H9 (cell line): ENCODE measurements at regions not wholly inside any gene's neighbourhood (a gene's known extent, or its start where the extent isn't known, plus 50 kb on each side); places are given as distances from the start of the nearest gene placed in this dataset.

Source experiments
- DNase-seq: peaks from one replicate; pipeline ENCODE4 v3.0.0-alpha.2; 2017
- H2AFZ ChIP-seq: one replicate; pipeline ENCODE4 v1.6.1; 2013; ENCODE audit warnings: mild to moderate bottlenecking, low read length, control low read depth, moderate library complexity
- H2AK5ac ChIP-seq: 2 replicates; pipeline ENCODE4 v1.6.1; 2013; ENCODE audit warnings: low read length, control low read depth, mixed read lengths; ENCODE audit not compliant: insufficient read length
- H2BK120ac ChIP-seq: one replicate; pipeline ENCODE4 v1.6.1; 2013; ENCODE audit warnings: low read depth, mild to moderate bottlenecking, low read length, control low read depth, inconsistent platforms; ENCODE audit not compliant: poor library complexity, severe bottlenecking
- H2BK12ac ChIP-seq: 2 replicates; pipeline ENCODE4 v1.6.1; 2013; ENCODE audit warnings: low read length, control low read depth, mixed read lengths, low read depth; ENCODE audit not compliant: insufficient read length
- H2BK15ac ChIP-seq: 2 replicates; pipeline ENCODE4 v1.6.1; 2013; ENCODE audit warnings: low read depth, low read length, control low read depth
- H2BK20ac ChIP-seq: one replicate; pipeline ENCODE4 v1.6.1; 2013; ENCODE audit warnings: low read depth, mild to moderate bottlenecking, low read length, control low read depth, inconsistent platforms; ENCODE audit not compliant: poor library complexity, severe bottlenecking
- H2BK5ac ChIP-seq: 2 replicates; pipeline ENCODE4 v1.6.1; 2013; ENCODE audit warnings: low read length, control low read depth, mixed read lengths; ENCODE audit not compliant: insufficient read length
- H3K14ac ChIP-seq: 2 replicates; pipeline ENCODE4 v1.6.1; 2013; ENCODE audit warnings: low read length, control low read depth; ENCODE audit not compliant: insufficient read depth
- H3K18ac ChIP-seq: 2 replicates; pipeline ENCODE4 v1.6.1; 2013; ENCODE audit warnings: low read depth, mild to moderate bottlenecking, mixed read lengths, low read length, control low read depth; ENCODE audit not compliant: insufficient read length
- H3K23ac ChIP-seq: 2 replicates; pipeline ENCODE4 v1.6.1; 2013; ENCODE audit warnings: low read length, control low read depth, mixed read lengths, low read depth; ENCODE audit not compliant: insufficient read length
- H3K23me2 ChIP-seq: 2 replicates; pipeline ENCODE4 v1.6.1; 2013; ENCODE audit warnings: low read depth, mild to moderate bottlenecking, mixed read lengths, low read length, control low read depth; ENCODE audit not compliant: insufficient read length, poor library complexity, severe bottlenecking
- H3K27ac ChIP-seq: 2 replicates; pipeline ENCODE4 v1.5.1; 2013; ENCODE audit warnings: low read length, control low read depth, mixed read lengths, low read depth; ENCODE audit not compliant: insufficient read length
- H3K27me3 ChIP-seq: 2 replicates; pipeline ENCODE4 v1.6.1; 2013; ENCODE audit warnings: low read length, control low read depth, inconsistent platforms; ENCODE audit not compliant: insufficient read depth
- H3K4ac ChIP-seq: 2 replicates; pipeline ENCODE4 v1.6.1; 2013; ENCODE audit warnings: low read depth, mild to moderate bottlenecking, control low read depth, inconsistent platforms, low read length, moderate library complexity
- H3K4me1 ChIP-seq: 2 replicates; pipeline ENCODE4 v1.6.1; 2013; ENCODE audit warnings: low read length, control low read depth, inconsistent platforms; ENCODE audit not compliant: insufficient read depth
- H3K4me2 ChIP-seq: 2 replicates; pipeline ENCODE4 v1.6.1; 2013; ENCODE audit warnings: low read length, control low read depth, mixed read lengths; ENCODE audit not compliant: insufficient read length, insufficient read depth
- H3K56ac ChIP-seq: 2 replicates; pipeline ENCODE4 v1.6.1; 2013; ENCODE audit warnings: low read depth, mild to moderate bottlenecking, mixed read lengths, low read length, control low read depth; ENCODE audit not compliant: insufficient read length
- H3K79me1 ChIP-seq: 2 replicates; pipeline ENCODE4 v1.6.1; 2013; ENCODE audit warnings: low read depth, mild to moderate bottlenecking, moderate library complexity, low read length, control low read depth, inconsistent platforms; ENCODE audit not compliant: insufficient read depth, poor library complexity, severe bottlenecking
- H3K79me2 ChIP-seq: 2 replicates; pipeline ENCODE4 v1.6.1; 2013; ENCODE audit warnings: low read length, control low read depth, inconsistent platforms; ENCODE audit not compliant: insufficient read depth
- H3K9ac ChIP-seq: 2 replicates; pipeline ENCODE4 v1.6.1; 2013; ENCODE audit warnings: low read length, control low read depth, mixed read lengths; ENCODE audit not compliant: insufficient read length; ENCODE audit errors: extremely low read depth
- H3K9me3 ChIP-seq: one replicate; pipeline ENCODE4 v1.6.1; 2013; ENCODE audit warnings: low read depth, low read length, inconsistent platforms; ENCODE audit not compliant: control insufficient read depth
- H3T11ph ChIP-seq: one replicate; pipeline ENCODE4 v1.6.1; 2013; ENCODE audit warnings: mild to moderate bottlenecking, low read length, control low read depth, inconsistent platforms
- H4K20me1 ChIP-seq: one replicate; pipeline ENCODE4 v1.6.1; 2013; ENCODE audit not compliant: control insufficient read depth, insufficient read length, insufficient read depth
- H4K5ac ChIP-seq: 2 replicates; pipeline ENCODE4 v1.6.1; 2013; ENCODE audit warnings: low read depth, mild to moderate bottlenecking, mixed read lengths, low read length, control low read depth; ENCODE audit not compliant: insufficient read length
- H4K8ac ChIP-seq: replicated peaks from 2 replicates; pipeline ENCODE4 v1.6.1; 2013; ENCODE audit warnings: low read length, control low read depth, mixed read lengths, low read depth; ENCODE audit not compliant: insufficient read length
- H4K91ac ChIP-seq: 2 replicates; pipeline ENCODE4 v1.6.1; 2013; ENCODE audit warnings: low read depth, mild to moderate bottlenecking, moderate library complexity, mixed read lengths, low read length, control low read depth; ENCODE audit not compliant: insufficient read length
- H3K27ac Mint-ChIP-seq, 3 experiments: 2 replicates in 2 of 3; 3 replicates in 1 of 3; pipeline ENCODE4 v1.8.0; 2020 to 2021; ENCODE audit warnings: mixed read lengths in 3 of 3, mild to moderate bottlenecking in 1 of 3, moderate library complexity in 1 of 3
- H3K27me3 Mint-ChIP-seq: 2 replicates; pipeline ENCODE4 v1.8.0; 2021; ENCODE audit warnings: low read depth, mild to moderate bottlenecking, moderate library complexity, mixed read lengths
- H3K36me3 Mint-ChIP-seq, 3 experiments: 2 replicates in 2 of 3; 3 replicates in 1 of 3; pipeline ENCODE4 v1.8.0; 2020 to 2021; ENCODE audit warnings: low read depth in 3 of 3, mixed read lengths in 3 of 3; ENCODE audit not compliant: insufficient read depth in 1 of 3
- H3K4me1 Mint-ChIP-seq, 2 experiments: 2 replicates each; pipeline ENCODE4 v1.8.0; 2020; ENCODE audit warnings: mixed read lengths in 2 of 2
- H3K4me3 Mint-ChIP-seq, 2 experiments: 2 replicates in 1 of 2; 3 replicates in 1 of 2; pipeline ENCODE4 v1.8.0; 2020 to 2021; ENCODE audit warnings: mild to moderate bottlenecking in 2 of 2, mixed read lengths in 2 of 2, moderate library complexity in 1 of 2
- H3K9me3 Mint-ChIP-seq, 2 experiments: 2 replicates in 1 of 2; 3 replicates in 1 of 2; pipeline ENCODE4 v1.8.0; 2020; ENCODE audit warnings: mild to moderate bottlenecking in 2 of 2, mixed read lengths in 2 of 2, moderate library complexity in 1 of 2
- CTCF ChIP-seq: fragments of 200-600 bp; sonication (generic); conservative IDR thresholded peaks from 3 replicates; pipeline ENCODE4 v1.8.0; 2021; ENCODE audit warnings: antibody characterized with exemption, mild to moderate bottlenecking
- WGBS: extraction: QIAGEN DNeasy Blood & Tissue Kit; methylation state at CpG from one replicate; pipeline ENCODE4 v1.1.7; 2013; ENCODE audit warnings: missing lambda C conversion rate, low lambda C conversion rate, mixed read lengths; ENCODE audit not compliant: insufficient read length; ENCODE audit errors: extremely low coverage; 5-methylcytosine and 5-hydroxymethylcytosine counted together

GRCh38 chr16:48687421-48688038 lies 77.5 kb upstream of the N4BP1 start:
- no peak overlapping the region; a peak in 1 of 7 replicates for H3K27ac Mint-ChIP-seq
- Histone ChIP-seq H3K18ac (no peak overlapping the region), H3K27me3 (no peaks in the 10 kb centered on the region), H3K56ac (no peak overlapping the region), H3K4me1 (no peaks in the 10 kb centered on the region), H3K4ac (no peak overlapping the region), H3K4me2 (no peak overlapping the region), H3K27ac (no peak overlapping the region), H2BK120ac (no peak overlapping the region), H3K79me1 (no peaks in the 10 kb centered on the region), H3T11ph (no peak overlapping the region), H2BK15ac (no peak overlapping the region), H2BK20ac (no peak overlapping the region), H4K91ac (no peak overlapping the region), H3K79me2 (no peaks in the 10 kb centered on the region), H2BK5ac (no peak overlapping the region), H3K9ac (no peak overlapping the region), H2BK12ac (no peak overlapping the region), H3K23me2 (no peaks in the 10 kb centered on the region), H3K14ac (no peak overlapping the region), H3K23ac (no peak overlapping the region), H2AK5ac (no peak overlapping the region), H2AFZ (no peak overlapping the region), H4K8ac (no peak overlapping the region), H4K20me1 (no peaks in the 10 kb centered on the region), H4K5ac (no peak overlapping the region), H3K9me3 (no peaks in the 10 kb centered on the region)
- peaks cover 4% of the 10 kb centered on the region for H3K27me3 Mint-ChIP-seq
- H3K4me1 Mint-ChIP-seq: peaks cover 16% of the 10 kb centered on the region in 2 experiments
- no CpG with 5 or more reads among the region's 9 CpGs for WGBS
- H3K36me3 Mint-ChIP-seq: no peaks in the 10 kb centered on the region
- DNase-seq: peak; percentile 66
- H3K4me3 Mint-ChIP-seq: no peak overlapping the region
- peak; percentile 86 for TF ChIP-seq CTCF
- no peaks in the 10 kb centered on the region; a peak in 1 of 5 replicates for H3K9me3 Mint-ChIP-seq
